Fibroblast of mammary gland (primary cell): ENCODE measurements at regions not wholly inside any gene's neighbourhood (a gene's known extent, or its start where the extent isn't known, plus 50 kb on each side); places are given as distances from the start of the nearest gene placed in this dataset.

ENCODE experiments used
- DNase-seq: peaks from one replicate; pipeline ENCODE4 v3.0.0-alpha.2; 2010; ENCODE audit warnings: low read depth
- H3K4me3 ChIP-seq: 2 replicates; pipeline ENCODE4 v1.5.1; 2011; ENCODE audit warnings: low read depth, mild to moderate bottlenecking, low read length, moderate library complexity; ENCODE audit not compliant: control insufficient read depth
- CTCF ChIP-seq: conservative IDR thresholded peaks from 2 replicates; pipeline ENCODE4 v1.5.1; 2011; ENCODE audit warnings: low read depth, low read length, inconsistent platforms; ENCODE audit not compliant: control insufficient read depth, insufficient read depth

GRCh38 chr18:56001576-56001975 is 413.6 kb upstream of the TCF4 start:
- peak; percentile 33 for DNase-seq
- no peak overlapping the region for H3K4me3 ChIP-seq
- TF ChIP-seq CTCF, result no peak

- TF ChIP-seq CTCF, result no peak
- no peak overlapping the region for H3K4me3 ChIP-seq
- peak; percentile 52 for DNase-seq
These were observed 412.0 kb upstream of the TCF4 start for GRCh38 chr18:56000041-56000440.

GRCh38 chr18:55999641-56000040 is 411.6 kb upstream of the TCF4 start:
- no peak for TF ChIP-seq CTCF
- DNase-seq, result peak; percentile 36
- no peak overlapping the region for H3K4me3 ChIP-seq

GRCh38 chr18:55998801-55999385 is 410.9 kb upstream of the TCF4 start:
- no peak overlapping the region for H3K4me3 ChIP-seq
- no peak for DNase-seq
- TF ChIP-seq CTCF, result no peak

- peak; percentile 34 for DNase-seq
- TF ChIP-seq CTCF, result no peak
- no peak overlapping the region for H3K4me3 ChIP-seq
These were observed 410.1 kb upstream of the TCF4 start for GRCh38 chr18:55998071-55998522.

- no peak overlapping the region for H3K4me3 ChIP-seq
- no peak for DNase-seq
These were observed 409.2 kb upstream of the TCF4 start for GRCh38 chr18:55997151-55997561.

More at GRCh38 chr18:55997151-55997561, 409.2 kb upstream of the TCF4 start:
- TF ChIP-seq CTCF, result peak; percentile 5
